ENCODE measurements at regions not wholly inside any gene's neighbourhood (a gene's known extent, or its start where the extent isn't known, plus 50 kb on each side); places are given as distances from the start of the nearest gene placed in this dataset.

DNA sequence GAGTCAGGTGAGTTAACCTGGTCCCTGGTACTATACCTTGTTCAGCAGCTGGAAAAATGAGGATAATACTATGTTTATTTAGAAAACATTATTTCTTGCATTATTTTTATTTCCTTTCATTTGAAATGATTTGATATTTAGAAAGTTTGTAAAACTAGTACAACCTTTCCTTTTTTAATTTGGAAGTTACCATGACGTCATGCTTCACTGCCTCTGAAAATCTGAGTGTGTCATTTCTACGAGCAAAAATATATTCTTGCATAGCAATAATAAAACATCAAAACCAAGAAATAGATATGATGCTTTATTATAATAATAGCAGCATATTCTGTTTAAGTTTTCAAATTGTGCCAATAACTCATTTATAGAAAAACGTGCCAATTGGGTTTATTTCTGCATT is 1445.0 kb upstream of the RAG2 start:
- Mint-ChIP-seq H3K27me3 (ENCODE audit: low read depth) (no peaks in the 10 kb centered on the region; the same call in 1 of the 2 replicates), H3K4me3 (no peak overlapping the region), H3K36me3 (peaks cover 38% of the 10 kb centered on the region), H3K4me1 (peaks cover 13% of the 10 kb centered on the region), H3K27ac (no peak overlapping the region), H3K9me3 (peaks cover 64% of the 10 kb centered on the region)
- ATAC-seq (no peak), DNase-seq (ENCODE audit: low spot score) (no peak)
- TF ChIP-seq, protein P1, sequence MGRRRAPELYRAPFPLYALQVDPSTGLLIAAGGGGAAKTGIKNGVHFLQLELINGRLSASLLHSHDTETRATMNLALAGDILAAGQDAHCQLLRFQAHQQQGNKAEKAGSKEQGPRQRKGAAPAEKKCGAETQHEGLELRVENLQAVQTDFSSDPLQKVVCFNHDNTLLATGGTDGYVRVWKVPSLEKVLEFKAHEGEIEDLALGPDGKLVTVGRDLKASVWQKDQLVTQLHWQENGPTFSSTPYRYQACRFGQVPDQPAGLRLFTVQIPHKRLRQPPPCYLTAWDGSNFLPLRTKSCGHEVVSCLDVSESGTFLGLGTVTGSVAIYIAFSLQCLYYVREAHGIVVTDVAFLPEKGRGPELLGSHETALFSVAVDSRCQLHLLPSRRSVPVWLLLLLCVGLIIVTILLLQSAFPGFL (CRISPR knock-in tag; IDR thresholded peaks at IDR 0.05; ENCODE audit: borderline replicate concordance): no peak
- TF ChIP-seq, protein P2, sequence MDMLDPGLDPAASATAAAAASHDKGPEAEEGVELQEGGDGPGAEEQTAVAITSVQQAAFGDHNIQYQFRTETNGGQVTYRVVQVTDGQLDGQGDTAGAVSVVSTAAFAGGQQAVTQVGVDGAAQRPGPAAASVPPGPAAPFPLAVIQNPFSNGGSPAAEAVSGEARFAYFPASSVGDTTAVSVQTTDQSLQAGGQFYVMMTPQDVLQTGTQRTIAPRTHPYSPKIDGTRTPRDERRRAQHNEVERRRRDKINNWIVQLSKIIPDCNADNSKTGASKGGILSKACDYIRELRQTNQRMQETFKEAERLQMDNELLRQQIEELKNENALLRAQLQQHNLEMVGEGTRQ (CRISPR knock-in tag; IDR thresholded peaks at IDR 0.05): no peak
- TF ChIP-seq RORB (CRISPR knock-in tag; IDR thresholded peaks at IDR 0.05): no peak
- POLR2A ChIA-PET: no interaction called here
- CTCF ChIA-PET: no interaction called here

DNA sequence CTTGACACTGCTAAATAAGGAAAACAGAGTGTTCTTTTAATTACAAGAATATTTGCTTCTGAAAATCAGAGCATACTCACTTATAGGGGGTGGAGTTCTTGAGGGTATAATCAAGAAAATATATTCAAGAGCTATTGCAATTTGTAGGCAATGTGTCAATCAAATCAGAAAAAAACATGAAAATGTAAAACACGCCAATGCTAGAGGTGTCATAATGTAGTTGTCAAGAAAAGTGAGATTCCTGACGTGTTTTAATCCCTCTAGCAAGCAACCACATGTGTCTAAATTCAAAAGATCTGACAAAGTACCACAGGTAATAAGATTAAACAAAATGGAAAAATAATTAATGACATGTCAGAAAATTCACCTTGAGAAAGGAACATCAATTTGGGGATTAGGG is 1440.7 kb upstream of the RAG2 start:
- DNase-seq (ENCODE audit: low spot score): no peak
- no peak for ATAC-seq
- Mint-ChIP-seq H3K4me3 (no peak overlapping the region), H3K9me3 (peaks cover 66% of the 10 kb centered on the region), H3K4me1 (no peaks in the 10 kb centered on the region), H3K27me3 (ENCODE audit: low read depth) (peaks cover 7% of the 10 kb centered on the region; the same call in 1 of the 2 replicates), H3K27ac (no peak overlapping the region), H3K36me3 (peaks cover 48% of the 10 kb centered on the region)
- ChIA-PET POLR2A (no interaction called here), CTCF (no interaction called here)
- TF ChIP-seq TP53 (CRISPR knock-in tag; IDR thresholded peaks at IDR 0.05) (no peak), JUN (CRISPR knock-in tag; IDR thresholded peaks at IDR 0.05) (no peak), ZNF281 (CRISPR knock-in tag; IDR thresholded peaks at IDR 0.05) (no peak), ERG (CRISPR knock-in tag; IDR thresholded peaks at IDR 0.05) (no peak), ZNF121 (CRISPR knock-in tag; IDR thresholded peaks at IDR 0.05) (no peak), AR (CRISPR knock-in tag; IDR thresholded peaks at IDR 0.05) (no peak), ATF1 (CRISPR knock-in tag; IDR thresholded peaks at IDR 0.05) (no peak)
- TF ChIP-seq, protein P3, sequence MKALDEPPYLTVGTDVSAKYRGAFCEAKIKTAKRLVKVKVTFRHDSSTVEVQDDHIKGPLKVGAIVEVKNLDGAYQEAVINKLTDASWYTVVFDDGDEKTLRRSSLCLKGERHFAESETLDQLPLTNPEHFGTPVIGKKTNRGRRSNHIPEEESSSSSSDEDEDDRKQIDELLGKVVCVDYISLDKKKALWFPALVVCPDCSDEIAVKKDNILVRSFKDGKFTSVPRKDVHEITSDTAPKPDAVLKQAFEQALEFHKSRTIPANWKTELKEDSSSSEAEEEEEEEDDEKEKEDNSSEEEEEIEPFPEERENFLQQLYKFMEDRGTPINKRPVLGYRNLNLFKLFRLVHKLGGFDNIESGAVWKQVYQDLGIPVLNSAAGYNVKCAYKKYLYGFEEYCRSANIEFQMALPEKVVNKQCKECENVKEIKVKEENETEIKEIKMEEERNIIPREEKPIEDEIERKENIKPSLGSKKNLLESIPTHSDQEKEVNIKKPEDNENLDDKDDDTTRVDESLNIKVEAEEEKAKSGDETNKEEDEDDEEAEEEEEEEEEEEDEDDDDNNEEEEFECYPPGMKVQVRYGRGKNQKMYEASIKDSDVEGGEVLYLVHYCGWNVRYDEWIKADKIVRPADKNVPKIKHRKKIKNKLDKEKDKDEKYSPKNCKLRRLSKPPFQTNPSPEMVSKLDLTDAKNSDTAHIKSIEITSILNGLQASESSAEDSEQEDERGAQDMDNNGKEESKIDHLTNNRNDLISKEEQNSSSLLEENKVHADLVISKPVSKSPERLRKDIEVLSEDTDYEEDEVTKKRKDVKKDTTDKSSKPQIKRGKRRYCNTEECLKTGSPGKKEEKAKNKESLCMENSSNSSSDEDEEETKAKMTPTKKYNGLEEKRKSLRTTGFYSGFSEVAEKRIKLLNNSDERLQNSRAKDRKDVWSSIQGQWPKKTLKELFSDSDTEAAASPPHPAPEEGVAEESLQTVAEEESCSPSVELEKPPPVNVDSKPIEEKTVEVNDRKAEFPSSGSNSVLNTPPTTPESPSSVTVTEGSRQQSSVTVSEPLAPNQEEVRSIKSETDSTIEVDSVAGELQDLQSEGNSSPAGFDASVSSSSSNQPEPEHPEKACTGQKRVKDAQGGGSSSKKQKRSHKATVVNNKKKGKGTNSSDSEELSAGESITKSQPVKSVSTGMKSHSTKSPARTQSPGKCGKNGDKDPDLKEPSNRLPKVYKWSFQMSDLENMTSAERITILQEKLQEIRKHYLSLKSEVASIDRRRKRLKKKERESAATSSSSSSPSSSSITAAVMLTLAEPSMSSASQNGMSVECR (CRISPR knock-in tag; IDR thresholded peaks at IDR 0.05; ENCODE audit: borderline replicate concordance): no peak
- TF ChIP-seq, protein P4, sequence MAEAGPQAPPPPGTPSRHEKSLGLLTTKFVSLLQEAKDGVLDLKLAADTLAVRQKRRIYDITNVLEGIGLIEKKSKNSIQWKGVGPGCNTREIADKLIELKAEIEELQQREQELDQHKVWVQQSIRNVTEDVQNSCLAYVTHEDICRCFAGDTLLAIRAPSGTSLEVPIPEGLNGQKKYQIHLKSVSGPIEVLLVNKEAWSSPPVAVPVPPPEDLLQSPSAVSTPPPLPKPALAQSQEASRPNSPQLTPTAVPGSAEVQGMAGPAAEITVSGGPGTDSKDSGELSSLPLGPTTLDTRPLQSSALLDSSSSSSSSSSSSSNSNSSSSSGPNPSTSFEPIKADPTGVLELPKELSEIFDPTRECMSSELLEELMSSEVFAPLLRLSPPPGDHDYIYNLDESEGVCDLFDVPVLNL (CRISPR knock-in tag; IDR thresholded peaks at IDR 0.05; ENCODE audit: borderline replicate concordance, low read depth): no peak
- TF ChIP-seq, protein P5, sequence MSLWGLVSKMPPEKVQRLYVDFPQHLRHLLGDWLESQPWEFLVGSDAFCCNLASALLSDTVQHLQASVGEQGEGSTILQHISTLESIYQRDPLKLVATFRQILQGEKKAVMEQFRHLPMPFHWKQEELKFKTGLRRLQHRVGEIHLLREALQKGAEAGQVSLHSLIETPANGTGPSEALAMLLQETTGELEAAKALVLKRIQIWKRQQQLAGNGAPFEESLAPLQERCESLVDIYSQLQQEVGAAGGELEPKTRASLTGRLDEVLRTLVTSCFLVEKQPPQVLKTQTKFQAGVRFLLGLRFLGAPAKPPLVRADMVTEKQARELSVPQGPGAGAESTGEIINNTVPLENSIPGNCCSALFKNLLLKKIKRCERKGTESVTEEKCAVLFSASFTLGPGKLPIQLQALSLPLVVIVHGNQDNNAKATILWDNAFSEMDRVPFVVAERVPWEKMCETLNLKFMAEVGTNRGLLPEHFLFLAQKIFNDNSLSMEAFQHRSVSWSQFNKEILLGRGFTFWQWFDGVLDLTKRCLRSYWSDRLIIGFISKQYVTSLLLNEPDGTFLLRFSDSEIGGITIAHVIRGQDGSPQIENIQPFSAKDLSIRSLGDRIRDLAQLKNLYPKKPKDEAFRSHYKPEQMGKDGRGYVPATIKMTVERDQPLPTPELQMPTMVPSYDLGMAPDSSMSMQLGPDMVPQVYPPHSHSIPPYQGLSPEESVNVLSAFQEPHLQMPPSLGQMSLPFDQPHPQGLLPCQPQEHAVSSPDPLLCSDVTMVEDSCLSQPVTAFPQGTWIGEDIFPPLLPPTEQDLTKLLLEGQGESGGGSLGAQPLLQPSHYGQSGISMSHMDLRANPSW (CRISPR knock-in tag; conservative IDR thresholded peaks at IDR 0.05; ENCODE audit: low read depth): no peak
- TF ChIP-seq, protein P6, sequence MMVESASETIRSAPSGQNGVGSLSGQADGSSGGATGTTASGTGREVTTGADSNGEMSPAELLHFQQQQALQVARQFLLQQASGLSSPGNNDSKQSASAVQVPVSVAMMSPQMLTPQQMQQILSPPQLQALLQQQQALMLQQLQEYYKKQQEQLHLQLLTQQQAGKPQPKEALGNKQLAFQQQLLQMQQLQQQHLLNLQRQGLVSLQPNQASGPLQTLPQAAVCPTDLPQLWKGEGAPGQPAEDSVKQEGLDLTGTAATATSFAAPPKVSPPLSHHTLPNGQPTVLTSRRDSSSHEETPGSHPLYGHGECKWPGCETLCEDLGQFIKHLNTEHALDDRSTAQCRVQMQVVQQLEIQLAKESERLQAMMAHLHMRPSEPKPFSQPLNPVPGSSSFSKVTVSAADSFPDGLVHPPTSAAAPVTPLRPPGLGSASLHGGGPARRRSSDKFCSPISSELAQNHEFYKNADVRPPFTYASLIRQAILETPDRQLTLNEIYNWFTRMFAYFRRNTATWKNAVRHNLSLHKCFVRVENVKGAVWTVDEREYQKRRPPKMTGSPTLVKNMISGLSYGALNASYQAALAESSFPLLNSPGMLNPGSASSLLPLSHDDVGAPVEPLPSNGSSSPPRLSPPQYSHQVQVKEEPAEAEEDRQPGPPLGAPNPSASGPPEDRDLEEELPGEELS (CRISPR knock-in tag; IDR thresholded peaks at IDR 0.05): no peak

Data from WTC11 (cell line).